ENCODE measurements at regions not wholly inside any gene's neighbourhood (a gene's known extent, or its start where the extent isn't known, plus 50 kb on each side); places are given as distances from the start of the nearest gene placed in this dataset.

GRCh38 chr14:35985474-35986218 lies 159.5 kb downstream of the BRMS1L start:
- H3K9me3 ChIP-seq (ENCODE audit: control insufficient read depth, insufficient read depth, low read length) = no peaks in the 10 kb centered on the region
- H3K27ac ChIP-seq (ENCODE audit: low read depth, low read length) = peak overlapping the region; percentile 67
- peaks cover 3% of the 10 kb centered on the region for H3K4me1 ChIP-seq (ENCODE audit: control insufficient read depth, insufficient read depth, low read length)
- H3K36me3 ChIP-seq (ENCODE audit: control insufficient read depth, insufficient read depth, low read length) = no peaks in the 10 kb centered on the region
- H3K27me3 ChIP-seq (ENCODE audit: control insufficient read depth, insufficient read depth, low read length) = no peaks in the 10 kb centered on the region
- H3K4me3 ChIP-seq (ENCODE audit: low read depth, low read length) = no peak overlapping the region
- DNase-seq (ENCODE audit: low read depth in 4 of 6, low spot score in 6 of 6) = peak in 2 of 6 donors; percentile 58 to 90
- no CpG with 5 or more reads among the region's 5 CpGs for whole genome bisulfite sequencing (ENCODE audit: insufficient coverage)

- Histone ChIP-seq H3K27me3 (ENCODE audit: control insufficient read depth, insufficient read depth, low read length) (no peaks in the 10 kb centered on the region), H3K36me3 (ENCODE audit: control insufficient read depth, insufficient read depth, low read length) (no peaks in the 10 kb centered on the region), H3K9me3 (ENCODE audit: control insufficient read depth, insufficient read depth, low read length) (no peaks in the 10 kb centered on the region), H3K4me1 (ENCODE audit: control insufficient read depth, insufficient read depth, low read length) (no peaks in the 10 kb centered on the region), H3K4me3 (ENCODE audit: low read depth, low read length) (no peak overlapping the region), H3K27ac (ENCODE audit: low read depth, low read length) (no peak overlapping the region)
- no CpG with 5 or more reads among the region's 6 CpGs for WGBS (ENCODE audit: insufficient coverage)
- DNase-seq (ENCODE audit: low read depth in 4 of 6, low spot score in 6 of 6) = peak in 1 of 6 donors; percentile 57
Measured at GRCh38 chr14:35979531-35979930, 153.4 kb downstream of the BRMS1L start.

- Histone ChIP-seq H3K27ac (ENCODE audit: low read depth, low read length) (no peak overlapping the region), H3K36me3 (ENCODE audit: control insufficient read depth, insufficient read depth, low read length) (no peaks in the 10 kb centered on the region), H3K27me3 (ENCODE audit: control insufficient read depth, insufficient read depth, low read length) (no peaks in the 10 kb centered on the region), H3K4me1 (ENCODE audit: control insufficient read depth, insufficient read depth, low read length) (no peaks in the 10 kb centered on the region), H3K9me3 (ENCODE audit: control insufficient read depth, insufficient read depth, low read length) (no peaks in the 10 kb centered on the region), H3K4me3 (ENCODE audit: low read depth, low read length) (no peak overlapping the region)
- WGBS (ENCODE audit: insufficient coverage) = 86% methylated on average over 1 of the region's 6 CpGs
- no peak for DNase-seq (ENCODE audit: low read depth in 4 of 6, low spot score in 6 of 6)
Measured at GRCh38 chr14:35978561-35978960, 152.4 kb downstream of the BRMS1L start.

- WGBS (ENCODE audit: insufficient coverage) = no CpG with 5 or more reads among the region's 4 CpGs
- Histone ChIP-seq H3K4me1 (ENCODE audit: control insufficient read depth, insufficient read depth, low read length) (no peaks in the 10 kb centered on the region), H3K4me3 (ENCODE audit: low read depth, low read length) (no peak overlapping the region), H3K36me3 (ENCODE audit: control insufficient read depth, insufficient read depth, low read length) (no peaks in the 10 kb centered on the region), H3K27me3 (ENCODE audit: control insufficient read depth, insufficient read depth, low read length) (no peaks in the 10 kb centered on the region), H3K9me3 (ENCODE audit: control insufficient read depth, insufficient read depth, low read length) (no peaks in the 10 kb centered on the region), H3K27ac (ENCODE audit: low read depth, low read length) (no peak overlapping the region)
- no peak for DNase-seq (ENCODE audit: low read depth in 4 of 6, low spot score in 6 of 6)
Measured at GRCh38 chr14:35975814-35976213, 149.7 kb downstream of the BRMS1L start.

- Histone ChIP-seq H3K36me3 (ENCODE audit: control insufficient read depth, insufficient read depth, low read length) (no peaks in the 10 kb centered on the region), H3K27me3 (ENCODE audit: control insufficient read depth, insufficient read depth, low read length) (no peaks in the 10 kb centered on the region), H3K9me3 (ENCODE audit: control insufficient read depth, insufficient read depth, low read length) (no peaks in the 10 kb centered on the region), H3K27ac (ENCODE audit: low read depth, low read length) (no peak overlapping the region), H3K4me1 (ENCODE audit: control insufficient read depth, insufficient read depth, low read length) (no peaks in the 10 kb centered on the region), H3K4me3 (ENCODE audit: low read depth, low read length) (no peak overlapping the region)
- no peak for DNase-seq (ENCODE audit: low read depth in 4 of 6, low spot score in 6 of 6)
- no CpG with 5 or more reads among the region's 1 CpG for WGBS (ENCODE audit: insufficient coverage)
Measured at GRCh38 chr14:35973770-35974169, 147.6 kb downstream of the BRMS1L start.

GRCh38 chr14:35971965-35972630 lies 146.0 kb downstream of the BRMS1L start:
- WGBS (ENCODE audit: insufficient coverage) = no CpG with 5 or more reads among the region's 1 CpG
- Histone ChIP-seq H3K9me3 (ENCODE audit: control insufficient read depth, insufficient read depth, low read length) (no peaks in the 10 kb centered on the region), H3K36me3 (ENCODE audit: control insufficient read depth, insufficient read depth, low read length) (no peaks in the 10 kb centered on the region)

GRCh38 chr14:35969310-35969709 lies 143.2 kb downstream of the BRMS1L start:
- WGBS (ENCODE audit: insufficient coverage) = 90% methylated on average over 2 of the region's 3 CpGs
- Histone ChIP-seq H3K36me3 (ENCODE audit: control insufficient read depth, insufficient read depth, low read length) (no peaks in the 10 kb centered on the region), H3K4me1 (ENCODE audit: control insufficient read depth, insufficient read depth, low read length) (no peaks in the 10 kb centered on the region), H3K27me3 (ENCODE audit: control insufficient read depth, insufficient read depth, low read length) (no peaks in the 10 kb centered on the region), H3K9me3 (ENCODE audit: control insufficient read depth, insufficient read depth, low read length) (no peaks in the 10 kb centered on the region), H3K4me3 (ENCODE audit: low read depth, low read length) (no peak overlapping the region), H3K27ac (ENCODE audit: low read depth, low read length) (no peak overlapping the region)
- DNase-seq (ENCODE audit: low read depth in 4 of 6, low spot score in 6 of 6) = no peak

More at GRCh38 chr14:35971965-35972630, 146.0 kb downstream of the BRMS1L start:
- no peaks in the 10 kb centered on the region for H3K27me3 ChIP-seq (ENCODE audit: control insufficient read depth, insufficient read depth, low read length)
- no peaks in the 10 kb centered on the region for H3K4me1 ChIP-seq (ENCODE audit: control insufficient read depth, insufficient read depth, low read length)
- H3K4me3 ChIP-seq (ENCODE audit: low read depth, low read length) = no peak overlapping the region
- no peak overlapping the region for H3K27ac ChIP-seq (ENCODE audit: low read depth, low read length)
- DNase-seq (ENCODE audit: low read depth in 4 of 6, low spot score in 6 of 6) = no peak

- peak overlapping the region; percentile 12 for H3K27ac ChIP-seq (ENCODE audit: low read depth, low read length)
- peak in 5 of 6 donors; percentile 66 to 97 (median 78) for DNase-seq (ENCODE audit: low read depth in 4 of 6, low spot score in 6 of 6)
- no peaks in the 10 kb centered on the region for H3K36me3 ChIP-seq (ENCODE audit: control insufficient read depth, insufficient read depth, low read length)
- no peaks in the 10 kb centered on the region for H3K9me3 ChIP-seq (ENCODE audit: control insufficient read depth, insufficient read depth, low read length)
- H3K4me1 ChIP-seq (ENCODE audit: control insufficient read depth, insufficient read depth, low read length) = no peaks in the 10 kb centered on the region
- no CpG with 5 or more reads among the region's 2 CpGs for WGBS (ENCODE audit: insufficient coverage)
- H3K4me3 ChIP-seq (ENCODE audit: low read depth, low read length) = no peak overlapping the region
- H3K27me3 ChIP-seq (ENCODE audit: control insufficient read depth, insufficient read depth, low read length) = no peaks in the 10 kb centered on the region
Measured at GRCh38 chr14:35965400-35965799, 139.3 kb downstream of the BRMS1L start.

GRCh38 chr14:35964697-35965286 lies 138.7 kb downstream of the BRMS1L start:
- WGBS (ENCODE audit: insufficient coverage) = 50% methylated on average over 1 of the region's 7 CpGs
- Histone ChIP-seq H3K27me3 (ENCODE audit: control insufficient read depth, insufficient read depth, low read length) (no peaks in the 10 kb centered on the region), H3K4me3 (ENCODE audit: low read depth, low read length) (no peak overlapping the region), H3K4me1 (ENCODE audit: control insufficient read depth, insufficient read depth, low read length) (no peaks in the 10 kb centered on the region), H3K36me3 (ENCODE audit: control insufficient read depth, insufficient read depth, low read length) (no peaks in the 10 kb centered on the region), H3K9me3 (ENCODE audit: control insufficient read depth, insufficient read depth, low read length) (no peaks in the 10 kb centered on the region), H3K27ac (ENCODE audit: low read depth, low read length) (peak overlapping the region; percentile 12)
- peak in 1 of 6 donors; percentile 55 for DNase-seq (ENCODE audit: low read depth in 4 of 6, low spot score in 6 of 6)
